ENCODE measurements at regions not wholly inside any gene's neighbourhood (a gene's known extent, or its start where the extent isn't known, plus 50 kb on each side); places are given as distances from the start of the nearest gene placed in this dataset.

DNA sequence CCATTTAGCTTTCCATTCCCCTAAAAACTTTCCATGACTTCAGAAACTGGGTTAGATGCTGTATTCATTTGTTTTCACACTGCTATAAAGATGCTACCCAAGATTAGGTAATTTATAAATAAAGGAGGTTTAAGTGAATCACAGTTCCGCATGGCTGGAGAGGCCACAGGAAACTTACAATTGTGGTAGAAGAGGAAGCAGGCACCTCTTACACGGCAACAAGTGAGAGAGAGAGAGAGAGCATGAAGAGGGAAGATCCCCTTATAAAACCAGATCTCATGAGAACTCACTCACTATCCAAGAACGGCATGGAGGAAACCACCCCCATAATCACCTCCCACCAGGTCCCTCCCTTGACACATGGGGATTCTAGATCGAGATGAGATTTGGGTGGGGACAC, 336.8 kb downstream of the TFEC start:
- Mint-ChIP-seq H3K4me1 (ENCODE audit: insufficient read depth, unreplicated experiment) (no peaks in the 10 kb centered on the region), H3K27me3 (ENCODE audit: insufficient read depth, unreplicated experiment) (peaks cover 24% of the 10 kb centered on the region), H3K36me3 (ENCODE audit: insufficient read depth, unreplicated experiment) (no peaks in the 10 kb centered on the region), H3K4me3 (ENCODE audit: unreplicated experiment) (no peak overlapping the region), H3K27ac (ENCODE audit: low read depth, unreplicated experiment) (no peak overlapping the region), H3K9me3 (ENCODE audit: unreplicated experiment) (no peaks in the 10 kb centered on the region)
- POLR2A ChIA-PET = no interaction called here
- TF ChIP-seq CTCF (IDR thresholded peaks at IDR 0.05; ENCODE audit: unreplicated experiment) = no peak
- BruUV-seq (replicated peaks) = no TSS peak
- no peak for DNase-seq (ENCODE audit: unreplicated experiment)
- intact Hi-C loops (cut with micrococcal nuclease) = no loop called here
- CTCF ChIA-PET = no interaction called here

GRCh38 chr7:115689941-115690340, 340.6 kb downstream of the TFEC start:
- no TSS peak for BruUV-seq (replicated peaks)
- Mint-ChIP-seq H3K27ac (ENCODE audit: low read depth, unreplicated experiment) (no peak overlapping the region), H3K36me3 (ENCODE audit: insufficient read depth, unreplicated experiment) (no peaks in the 10 kb centered on the region), H3K4me3 (ENCODE audit: unreplicated experiment) (no peak overlapping the region), H3K27me3 (ENCODE audit: insufficient read depth, unreplicated experiment) (no peaks in the 10 kb centered on the region), H3K4me1 (ENCODE audit: insufficient read depth, unreplicated experiment) (no peaks in the 10 kb centered on the region), H3K9me3 (ENCODE audit: unreplicated experiment) (no peaks in the 10 kb centered on the region)
- no peak for DNase-seq (ENCODE audit: unreplicated experiment)
- ChIA-PET POLR2A (no interaction called here), CTCF (interaction anchor here (0.5 kb wide), 1 partner anchor 129 kb away, joined by 3 read pairs; no protein-coding TSS in a partner anchor)
- no peak for TF ChIP-seq CTCF (IDR thresholded peaks at IDR 0.05; ENCODE audit: unreplicated experiment)
- intact Hi-C loops (cut with micrococcal nuclease) = loop anchor here (10.0 kb wide), 1 partner anchor 335 kb away; no protein-coding TSS in a partner anchor

DNA sequence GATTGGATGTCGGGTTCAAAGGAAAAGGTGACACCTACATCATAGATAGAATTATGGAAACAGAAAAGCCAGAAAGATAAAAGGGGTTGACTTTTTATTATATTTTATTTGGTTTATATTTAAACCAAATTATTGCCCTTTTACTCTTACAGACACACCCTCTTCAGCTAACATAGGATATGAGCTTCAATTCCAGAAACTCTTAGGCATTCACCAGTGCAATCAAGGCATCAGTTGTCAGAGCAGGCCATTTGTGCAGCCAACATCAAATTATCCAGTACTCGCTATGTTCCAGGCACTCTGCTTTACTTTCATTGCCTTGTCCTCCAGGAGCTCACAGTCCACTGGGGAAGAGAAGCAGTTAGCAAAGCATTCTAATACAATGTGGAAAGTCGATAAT, 347.5 kb downstream of the TFEC start:
- POLR2A ChIA-PET = no interaction called here
- no TSS peak for BruUV-seq (replicated peaks)
- Mint-ChIP-seq H3K27me3 (ENCODE audit: insufficient read depth, unreplicated experiment) (peaks cover 65% of the 10 kb centered on the region), H3K36me3 (ENCODE audit: insufficient read depth, unreplicated experiment) (no peaks in the 10 kb centered on the region), H3K4me3 (ENCODE audit: unreplicated experiment) (no peak overlapping the region), H3K9me3 (ENCODE audit: unreplicated experiment) (no peaks in the 10 kb centered on the region), H3K27ac (ENCODE audit: low read depth, unreplicated experiment) (no peak overlapping the region), H3K4me1 (ENCODE audit: insufficient read depth, unreplicated experiment) (no peaks in the 10 kb centered on the region)
- no peak for TF ChIP-seq CTCF (IDR thresholded peaks at IDR 0.05; ENCODE audit: unreplicated experiment)
- CTCF ChIA-PET = no interaction called here
- intact Hi-C loops (cut with micrococcal nuclease) = loop anchor here (10.0 kb wide), 1 partner anchor 328 kb away; no protein-coding TSS in a partner anchor
- no peak for DNase-seq (ENCODE audit: unreplicated experiment)

DNA sequence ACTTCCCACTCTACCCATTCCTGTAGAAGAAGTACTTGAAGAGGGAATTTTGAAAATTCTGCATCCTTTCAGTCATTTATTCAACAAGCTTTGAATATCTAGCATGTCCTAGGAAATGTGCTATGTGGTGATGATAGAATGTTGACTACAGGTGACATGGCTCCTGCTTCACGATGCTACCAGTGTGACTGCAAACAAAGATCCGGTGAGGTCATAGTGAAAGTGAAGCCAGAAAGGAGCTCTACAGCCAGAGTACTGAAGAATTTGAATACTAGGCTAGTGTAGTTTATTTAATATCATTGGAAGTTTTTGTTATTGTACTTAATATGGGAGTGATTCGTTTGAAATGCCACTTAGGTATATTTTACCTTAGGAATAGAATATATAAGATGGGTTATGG, 348.1 kb downstream of the TFEC start:
- peaks cover 71% of the 10 kb centered on the region for H3K27me3 Mint-ChIP-seq (ENCODE audit: insufficient read depth, unreplicated experiment)
- H3K36me3 Mint-ChIP-seq (ENCODE audit: insufficient read depth, unreplicated experiment) = no peaks in the 10 kb centered on the region
- DNase-seq (ENCODE audit: unreplicated experiment) = no peak
- H3K4me3 Mint-ChIP-seq (ENCODE audit: unreplicated experiment) = no peak overlapping the region
- intact Hi-C loops (cut with micrococcal nuclease) = loop anchor here (10.0 kb wide), 1 partner anchor 328 kb away; no protein-coding TSS in a partner anchor
- POLR2A ChIA-PET = interaction anchor here (0.5 kb wide), 1 partner anchor 607 kb away, joined by 3 read pairs; no protein-coding TSS in a partner anchor
- CTCF ChIA-PET = interaction anchor here (0.5 kb wide), 1 partner anchor 1302 kb away, joined by 3 read pairs; no protein-coding TSS in a partner anchor
- H3K9me3 Mint-ChIP-seq (ENCODE audit: unreplicated experiment) = no peaks in the 10 kb centered on the region
- BruUV-seq (replicated peaks) = no TSS peak
- no peaks in the 10 kb centered on the region for H3K4me1 Mint-ChIP-seq (ENCODE audit: insufficient read depth, unreplicated experiment)
- no peak for TF ChIP-seq CTCF (IDR thresholded peaks at IDR 0.05; ENCODE audit: unreplicated experiment)
- H3K27ac Mint-ChIP-seq (ENCODE audit: low read depth, unreplicated experiment) = no peak overlapping the region
